Stomach (tissue), 8 donors: ENCODE measurements at regions not wholly inside any gene's neighbourhood (a gene's known extent, or its start where the extent isn't known, plus 50 kb on each side); places are given as distances from the start of the nearest gene placed in this dataset.

Source experiments
- DNase-seq, 2 donors: peaks; one replicate each; pipeline versions ENCODE4 v3.0.0 to v3.0.0-alpha.2; 2013 to 2019
- H3K27ac ChIP-seq, 5 donors: fragments of 200-600 bp in 4 of 5; sonication (generic) in 4 of 5; one replicate each; pipeline ENCODE4 v1.5.1; 2013 to 2019; ENCODE audit warnings: mild to moderate bottlenecking in 1 of 5, moderate library complexity in 1 of 5
- H3K27me3 ChIP-seq, 3 donors: fragments of 200-600 bp; sonication (generic); one replicate each; pipeline ENCODE4 v1.5.1; 2017 to 2019; ENCODE audit warnings: mixed run types in 1 of 3
- H3K36me3 ChIP-seq, 4 donors: fragments of 200-600 bp; sonication (generic); 1 replicate in 3 of 4; 2 replicates in 1 of 4; pipeline ENCODE4 v1.5.1; 2016 to 2019
- H3K4me1 ChIP-seq, 4 donors: fragments of 200-600 bp; sonication (generic); one replicate each; pipeline ENCODE4 v1.5.1; 2016 to 2019
- H3K4me3 ChIP-seq, 4 donors: fragments of 200-600 bp; sonication (generic) in 3 of 4; one replicate each; pipeline ENCODE4 v1.5.1; 2016 to 2019; ENCODE audit warnings: mild to moderate bottlenecking in 1 of 4
- H3K9me3 ChIP-seq, 4 donors: fragments of 200-600 bp; sonication (generic); one replicate each; pipeline ENCODE4 v1.5.1; 2016 to 2019
- CTCF ChIP-seq, 7 experiments: fragments of 450-650 bp in 4 of 7; fragments of 200-600 bp in 3 of 7; sonication (generic) in 3 of 7; IDR thresholded peaks; one replicate each; pipeline ENCODE4 v1.5.1; 2016 to 2019; ENCODE audit warnings: antibody characterized with exemption in 7 of 7, control low read depth in 2 of 7, mild to moderate bottlenecking in 1 of 7
- EP300 ChIP-seq: sonication (generic); formaldehyde crosslinking; IDR thresholded peaks from one replicate; pipeline ENCODE4 v1.6.1; 2017; ENCODE audit warnings: antibody characterized with exemption
- POLR2A ChIP-seq, 4 donors: fragments of 450-650 bp; IDR thresholded peaks; one replicate each; pipeline ENCODE4 v1.6.1; 2016; ENCODE audit warnings: antibody characterized with exemption in 4 of 4, control low read depth in 2 of 4, mild to moderate bottlenecking in 1 of 4, moderate library complexity in 1 of 4
- POLR2AphosphoS5 ChIP-seq, 3 donors: sonication (generic); formaldehyde crosslinking; IDR thresholded peaks; one replicate each; pipeline ENCODE4 v1.6.1; 2016; ENCODE audit warnings: antibody characterized with exemption in 3 of 3
- WGBS, 5 donors: extraction: QIAGEN DNeasy Blood & Tissue Kit in 3 of 5; methylation state at CpG; one replicate each; pipeline versions ENCODE4 v1.1.5 to v1.1.7; 2013 to 2018; 5-methylcytosine and 5-hydroxymethylcytosine counted together
- intact Hi-C: fragments of 100-400 bp; cut with DNase I; formaldehyde crosslinking; loops from one replicate; pipeline ENCODE4 v1.15.1; 2023; ENCODE audit warnings: low total_unique reads
- donor health status: healthy with polysubstance abuse.
- donor health status: Bipolar disorder and iron deficiency.
- donor health status: healthy.

GRCh38 chr6:45741437-45742171 is 274.1 kb downstream of the CLIC5 start:
- peak; percentile 32 to 69 for DNase-seq
- no peaks in the 10 kb centered on the region for H3K36me3 ChIP-seq
- H3K27me3 ChIP-seq = no peaks in the 10 kb centered on the region
- 32 to 50% (median 37%) methylated on average over 9 of the region's 9 CpGs for WGBS, 5 donors
- TF ChIP-seq POLR2AphosphoS5 (IDR thresholded peaks at IDR 0.05) = no peak
- TF ChIP-seq EP300 = no peak
- no peak for TF ChIP-seq POLR2A (IDR thresholded peaks at IDR 0.05)
- TF ChIP-seq CTCF (IDR thresholded peaks at IDR 0.05) = no peak
- peak overlapping the region in 3 of 5 donors; percentile 26 to 50 (median 50) for H3K27ac ChIP-seq
- intact Hi-C loops = no loop called here
- H3K4me3 ChIP-seq = no peak overlapping the region
- H3K4me1 ChIP-seq = peaks cover 0 to 15% (median 12%) of the 10 kb centered on the region in 4 donors
- H3K9me3 ChIP-seq = no peaks in the 10 kb centered on the region

- no peak for DNase-seq
- intact Hi-C loops = no loop called here
- no peaks in the 10 kb centered on the region for H3K9me3 ChIP-seq
- no peak overlapping the region for H3K27ac ChIP-seq
- H3K36me3 ChIP-seq = no peaks in the 10 kb centered on the region
- no peak for TF ChIP-seq CTCF (IDR thresholded peaks at IDR 0.05)
- no peak for TF ChIP-seq POLR2A (IDR thresholded peaks at IDR 0.05)
- TF ChIP-seq EP300 = no peak
- no peak for TF ChIP-seq POLR2AphosphoS5 (IDR thresholded peaks at IDR 0.05)
- H3K4me1 ChIP-seq = peaks cover 0 to 15% (median 12%) of the 10 kb centered on the region in 4 donors
- 94 to 100% (median 98%) methylated on average over 3 of the region's 3 CpGs for WGBS, 5 donors
- H3K4me3 ChIP-seq = no peak overlapping the region
- H3K27me3 ChIP-seq = no peaks in the 10 kb centered on the region
These were observed 276.6 kb downstream of the CLIC5 start for GRCh38 chr6:45739058-45739457.

- WGBS, 5 donors = 83 to 91% (median 86%) methylated on average over 5 of the region's 5 CpGs
- TF ChIP-seq EP300 (no peak), POLR2A (IDR thresholded peaks at IDR 0.05) (no peak), POLR2AphosphoS5 (IDR thresholded peaks at IDR 0.05) (no peak), CTCF (IDR thresholded peaks at IDR 0.05) (no peak)
- Histone ChIP-seq H3K4me3 (no peak overlapping the region), H3K27me3 (no peaks in the 10 kb centered on the region), H3K36me3 (no peaks in the 10 kb centered on the region), H3K4me1 (peaks cover 0 to 15% (median 12%) of the 10 kb centered on the region in 4 donors), H3K9me3 (no peaks in the 10 kb centered on the region), H3K27ac (no peak overlapping the region)
- no peak for DNase-seq
- intact Hi-C loops = no loop called here
These were observed 277.6 kb downstream of the CLIC5 start for GRCh38 chr6:45738057-45738455.

- Histone ChIP-seq H3K27ac (no peak overlapping the region), H3K36me3 (no peaks in the 10 kb centered on the region), H3K4me1 (peaks cover 0 to 15% (median 12%) of the 10 kb centered on the region in 4 donors), H3K9me3 (no peaks in the 10 kb centered on the region), H3K27me3 (no peaks in the 10 kb centered on the region), H3K4me3 (no peak overlapping the region)
- intact Hi-C loops = no loop called here
- no peak for DNase-seq
- WGBS, 5 donors = 69 to 84% (median 72%) methylated on average over 9 of the region's 9 CpGs
- TF ChIP-seq CTCF (IDR thresholded peaks at IDR 0.05) = no peak
- TF ChIP-seq EP300 = no peak
- TF ChIP-seq POLR2A (IDR thresholded peaks at IDR 0.05) = no peak
- no peak for TF ChIP-seq POLR2AphosphoS5 (IDR thresholded peaks at IDR 0.05)
These were observed 278.2 kb downstream of the CLIC5 start for GRCh38 chr6:45737331-45738056.
